Hepatocyte (in vitro differentiated cells): ENCODE measurements at regions not wholly inside any gene's neighbourhood (a gene's known extent, or its start where the extent isn't known, plus 50 kb on each side); places are given as distances from the start of the nearest gene placed in this dataset.

Experiments
- DNase-seq: peaks from one replicate; pipeline ENCODE4 v3.0.0-alpha.2; 2016; ENCODE audit warnings: low spot score
- H2AFZ ChIP-seq: fragments of 200-600 bp; sonication (generic); 2 replicates; pipeline ENCODE4 v1.6.0; 2016; ENCODE audit warnings: antibody characterized with exemption, mild to moderate bottlenecking
- H3K27ac ChIP-seq: fragments of 200-600 bp; sonication (generic); 2 replicates; pipeline ENCODE4 v1.5.1; 2016; ENCODE audit warnings: mild to moderate bottlenecking
- H3K27me3 ChIP-seq: fragments of 200-600 bp; sonication (generic); 2 replicates; pipeline ENCODE4 v1.6.1; 2016
- H3K36me3 ChIP-seq: fragments of 200-600 bp; sonication (generic); replicated peaks from 2 replicates; pipeline ENCODE4 v1.5.1; 2016; ENCODE audit warnings: low read depth; ENCODE audit not compliant: insufficient read depth
- H3K4me1 ChIP-seq: fragments of 200-600 bp; sonication (generic); 2 replicates; pipeline ENCODE4 v1.5.1; 2016; ENCODE audit warnings: mild to moderate bottlenecking, moderate library complexity; ENCODE audit not compliant: insufficient read depth
- H3K4me2 ChIP-seq: fragments of 200-600 bp; sonication (generic); 2 replicates; pipeline ENCODE4 v1.6.0; 2016
- H3K4me3 ChIP-seq: fragments of 200-600 bp; sonication (generic); 2 replicates; pipeline ENCODE4 v1.5.1; 2016; ENCODE audit warnings: mild to moderate bottlenecking
- H3K79me2 ChIP-seq: fragments of 200-600 bp; sonication (generic); 2 replicates; pipeline ENCODE4 v1.6.0; 2017; ENCODE audit warnings: mild to moderate bottlenecking
- H3K9me2 ChIP-seq: fragments of 200-600 bp; sonication (generic); replicated peaks from 2 replicates; pipeline ENCODE4 v1.6.0; 2017; ENCODE audit warnings: mild to moderate bottlenecking; ENCODE audit not compliant: insufficient read depth
- H3K9me3 ChIP-seq: fragments of 200-600 bp; sonication (generic); 2 replicates; pipeline ENCODE4 v1.5.1; 2016; ENCODE audit warnings: low read depth, mild to moderate bottlenecking
- H4K20me1 ChIP-seq: fragments of 200-600 bp; sonication (generic); 2 replicates; pipeline ENCODE4 v1.6.0; 2016; ENCODE audit warnings: mild to moderate bottlenecking; ENCODE audit not compliant: insufficient read depth, poor library complexity, severe bottlenecking
- EZH2 ChIP-seq: fragments of 200-600 bp; sonication (generic); IDR thresholded peaks from 2 replicates; pipeline ENCODE4 v1.6.1; 2016; ENCODE audit warnings: antibody characterized with exemption, mild to moderate bottlenecking, borderline replicate concordance
- EZH2phosphoT487 ChIP-seq: fragments of 200-600 bp; sonication (generic); IDR thresholded peaks from one replicate; pipeline ENCODE4 v1.6.1; 2018; ENCODE audit warnings: antibody characterized with exemption, mild to moderate bottlenecking, low read depth, moderate library complexity; ENCODE audit not compliant: unreplicated experiment, severe bottlenecking
- WGBS: methylation state at CpG from one replicate; pipeline ENCODE4 v1.1.6; 2016; ENCODE audit warnings: low lambda C conversion rate; ENCODE audit errors: missing lambda C conversion rate; 5-methylcytosine and 5-hydroxymethylcytosine counted together
- TF ChIP-seq, protein P1 (sequence below): fragments of 200-600 bp; sonication (generic); IDR thresholded peaks from 2 replicates; pipeline ENCODE4 v1.5.1; 2016; ENCODE audit warnings: antibody characterized with exemption, mild to moderate bottlenecking; ENCODE audit not compliant: poor library complexity

DNA sequence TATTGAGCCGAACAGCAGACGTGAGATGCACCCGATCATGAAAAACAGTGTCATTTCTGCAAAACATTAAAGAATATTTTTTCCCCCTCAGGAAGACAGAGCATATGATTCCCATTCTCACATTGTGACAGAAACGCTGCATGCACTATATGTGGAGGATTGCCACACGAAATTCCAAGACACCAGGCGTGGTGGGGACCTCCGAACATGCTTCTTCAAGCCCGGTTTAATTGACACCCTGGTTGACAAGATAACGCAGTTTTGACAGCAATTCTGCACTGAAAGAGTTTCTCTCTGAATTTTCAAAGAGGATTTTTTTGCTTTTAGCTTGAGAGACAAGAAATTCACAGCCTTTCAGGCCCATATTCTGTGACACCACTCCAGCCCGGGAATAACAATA, 442.8 kb upstream of the NRP1 start:
- no peak overlapping the region for H3K27ac ChIP-seq
- WGBS = 92% methylated on average over 10 of the region's 10 CpGs
- H3K9me2 ChIP-seq = no peaks in the 10 kb centered on the region

GRCh38 chr10:33776419-33777070, 442.1 kb upstream of the NRP1 start:
- Histone ChIP-seq H3K9me2 (no peaks in the 10 kb centered on the region), H3K4me3 (no peak overlapping the region), H3K27ac (no peak overlapping the region), H4K20me1 (no peaks in the 10 kb centered on the region), H3K79me2 (no peaks in the 10 kb centered on the region), H3K4me2 (no peak overlapping the region), H3K9me3 (no peaks in the 10 kb centered on the region), H3K4me1 (peaks cover 11% of the 10 kb centered on the region), H3K36me3 (no peaks in the 10 kb centered on the region), H2AFZ (no peak overlapping the region), H3K27me3 (no peaks in the 10 kb centered on the region)
- 88% methylated on average over 2 of the region's 2 CpGs for WGBS
- DNase-seq = no peak
- no peak for TF ChIP-seq EZH2phosphoT487
- no peak for TF ChIP-seq EZH2
- TF ChIP-seq, protein P1, sequence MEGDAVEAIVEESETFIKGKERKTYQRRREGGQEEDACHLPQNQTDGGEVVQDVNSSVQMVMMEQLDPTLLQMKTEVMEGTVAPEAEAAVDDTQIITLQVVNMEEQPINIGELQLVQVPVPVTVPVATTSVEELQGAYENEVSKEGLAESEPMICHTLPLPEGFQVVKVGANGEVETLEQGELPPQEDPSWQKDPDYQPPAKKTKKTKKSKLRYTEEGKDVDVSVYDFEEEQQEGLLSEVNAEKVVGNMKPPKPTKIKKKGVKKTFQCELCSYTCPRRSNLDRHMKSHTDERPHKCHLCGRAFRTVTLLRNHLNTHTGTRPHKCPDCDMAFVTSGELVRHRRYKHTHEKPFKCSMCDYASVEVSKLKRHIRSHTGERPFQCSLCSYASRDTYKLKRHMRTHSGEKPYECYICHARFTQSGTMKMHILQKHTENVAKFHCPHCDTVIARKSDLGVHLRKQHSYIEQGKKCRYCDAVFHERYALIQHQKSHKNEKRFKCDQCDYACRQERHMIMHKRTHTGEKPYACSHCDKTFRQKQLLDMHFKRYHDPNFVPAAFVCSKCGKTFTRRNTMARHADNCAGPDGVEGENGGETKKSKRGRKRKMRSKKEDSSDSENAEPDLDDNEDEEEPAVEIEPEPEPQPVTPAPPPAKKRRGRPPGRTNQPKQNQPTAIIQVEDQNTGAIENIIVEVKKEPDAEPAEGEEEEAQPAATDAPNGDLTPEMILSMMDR = no peak

More for the DNA sequence above, 442.8 kb upstream of the NRP1 start:
- Histone ChIP-seq H3K79me2 (no peaks in the 10 kb centered on the region), H4K20me1 (no peaks in the 10 kb centered on the region), H3K4me1 (peaks cover 9% of the 10 kb centered on the region), H3K4me3 (no peak overlapping the region), H3K4me2 (no peak overlapping the region), H3K27me3 (no peaks in the 10 kb centered on the region), H3K9me3 (no peaks in the 10 kb centered on the region), H3K36me3 (no peaks in the 10 kb centered on the region), H2AFZ (no peak overlapping the region)
- no peak for TF ChIP-seq EZH2
- TF ChIP-seq, protein P1 = no peak
- no peak for TF ChIP-seq EZH2phosphoT487
- DNase-seq = no peak

DNA sequence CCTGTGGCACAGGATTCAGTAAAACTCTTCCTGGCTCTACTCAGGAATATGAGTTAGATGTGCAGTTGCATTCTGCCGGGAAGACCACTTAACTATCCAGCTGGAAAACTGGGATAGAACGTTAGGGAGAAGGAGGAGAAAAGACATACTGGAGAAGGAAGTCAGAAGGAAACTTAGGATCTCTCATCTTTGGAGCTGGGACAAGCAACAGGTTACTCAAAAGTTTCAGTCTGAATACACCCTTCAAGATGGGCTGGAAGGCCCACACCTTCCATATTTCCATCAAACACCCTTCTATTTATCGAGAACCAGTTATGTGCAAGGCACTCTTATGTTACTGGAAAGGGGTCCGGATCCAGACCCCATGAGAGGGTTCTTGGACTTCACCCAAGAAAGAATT, 440.4 kb upstream of the NRP1 start:
- Histone ChIP-seq H3K4me1 (peaks cover 11% of the 10 kb centered on the region), H3K9me3 (no peaks in the 10 kb centered on the region)

More for the DNA sequence above, 440.4 kb upstream of the NRP1 start:
- 97% methylated on average over 4 of the region's 4 CpGs for WGBS
- Histone ChIP-seq H3K36me3 (no peaks in the 10 kb centered on the region), H3K4me3 (no peak overlapping the region), H3K27me3 (no peaks in the 10 kb centered on the region), H3K27ac (no peak overlapping the region), H3K4me2 (no peak overlapping the region), H4K20me1 (no peaks in the 10 kb centered on the region), H3K79me2 (no peaks in the 10 kb centered on the region), H3K9me2 (no peaks in the 10 kb centered on the region), H2AFZ (no peak overlapping the region)
- TF ChIP-seq, protein P1 = no peak
- TF ChIP-seq EZH2 (no peak), EZH2phosphoT487 (no peak)
- no peak for DNase-seq
